Mesenchymal stem cell (in vitro differentiated cells and primary cell): ENCODE measurements at regions not wholly inside any gene's neighbourhood (a gene's known extent, or its start where the extent isn't known, plus 50 kb on each side); places are given as distances from the start of the nearest gene placed in this dataset.
A peak's percentile ranks its signal among the peaks of the same experiment; 100 is the strongest.

Experiments
- DNase-seq: peaks from one replicate; pipeline ENCODE4 v3.0.0-alpha.2; 2013
- H2AFZ ChIP-seq: one replicate; pipeline ENCODE4 v1.6.1; 2013; ENCODE audit warnings: low read depth, mild to moderate bottlenecking, control low read depth, inconsistent platforms, low read length, moderate library complexity
- H2AK5ac ChIP-seq: 2 replicates; pipeline ENCODE4 v1.6.1; 2013; ENCODE audit warnings: low read length, moderate library complexity, mild to moderate bottlenecking, inconsistent platforms; ENCODE audit not compliant: severe bottlenecking
- H2BK120ac ChIP-seq: one replicate; pipeline ENCODE4 v1.6.1; 2013; ENCODE audit warnings: low read depth, mild to moderate bottlenecking, inconsistent platforms, low read length, moderate library complexity
- H2BK12ac ChIP-seq, 2 experiments: one replicate each; pipeline ENCODE4 v1.6.1; 2013; ENCODE audit warnings: inconsistent platforms in 2 of 2, low read length in 2 of 2, mild to moderate bottlenecking in 2 of 2, moderate library complexity in 2 of 2, control low read depth in 1 of 2
- H2BK15ac ChIP-seq: one replicate; pipeline ENCODE4 v1.6.1; 2013; ENCODE audit warnings: mild to moderate bottlenecking, low read depth, inconsistent platforms; ENCODE audit not compliant: poor library complexity, severe bottlenecking
- H2BK5ac ChIP-seq: 2 replicates; pipeline ENCODE4 v1.6.1; 2013; ENCODE audit warnings: low read depth, mild to moderate bottlenecking, low read length, control low read depth, inconsistent platforms; ENCODE audit not compliant: poor library complexity, severe bottlenecking
- H3K14ac ChIP-seq, 2 experiments: one replicate each; pipeline ENCODE4 v1.6.1; 2013; ENCODE audit warnings: inconsistent platforms in 2 of 2, low read length in 2 of 2, control low read depth in 1 of 2, mild to moderate bottlenecking in 1 of 2, moderate library complexity in 1 of 2
- H3K18ac ChIP-seq, 2 experiments: one replicate each; pipeline ENCODE4 v1.6.1; 2013; ENCODE audit warnings: inconsistent platforms in 2 of 2, low read length in 2 of 2, control low read depth in 1 of 2, low read depth in 1 of 2, mild to moderate bottlenecking in 1 of 2
- H3K23ac ChIP-seq, 2 experiments: one replicate each; pipeline ENCODE4 v1.6.1; 2013; ENCODE audit warnings: inconsistent platforms in 2 of 2, low read length in 2 of 2, mild to moderate bottlenecking in 2 of 2, moderate library complexity in 2 of 2, control low read depth in 1 of 2
- H3K27ac ChIP-seq: 2 replicates; pipeline ENCODE4 v1.5.1; 2013; ENCODE audit warnings: mild to moderate bottlenecking, moderate library complexity, low read length, control low read depth, inconsistent platforms; ENCODE audit not compliant: poor library complexity, severe bottlenecking
- H3K27me3 ChIP-seq, 2 experiments: 2 replicates each; pipeline versions ENCODE4 v1.6.1 to v1.7.0; 2013; ENCODE audit warnings: low read length in 2 of 2, mild to moderate bottlenecking in 2 of 2, moderate library complexity in 2 of 2, control low read depth in 1 of 2, inconsistent platforms in 1 of 2; ENCODE audit not compliant: control insufficient read depth in 1 of 2, insufficient read depth in 1 of 2
- H3K36me3 ChIP-seq, 2 experiments: 2 replicates each; pipeline versions ENCODE4 v1.6.1 to v1.7.0; 2013; ENCODE audit warnings: low read length in 2 of 2, control low read depth in 1 of 2, inconsistent platforms in 1 of 2, low read depth in 1 of 2, mild to moderate bottlenecking in 1 of 2; ENCODE audit not compliant: insufficient read depth in 2 of 2, control insufficient read depth in 1 of 2
- H3K4ac ChIP-seq, 2 experiments: one replicate each; pipeline ENCODE4 v1.6.1; 2013; ENCODE audit warnings: inconsistent platforms in 2 of 2, low read length in 2 of 2, mild to moderate bottlenecking in 2 of 2, moderate library complexity in 2 of 2, control low read depth in 1 of 2, low read depth in 1 of 2
- H3K4me1 ChIP-seq: 2 replicates; pipeline ENCODE4 v1.6.1; 2013; ENCODE audit warnings: low read depth, low read length, control low read depth; ENCODE audit not compliant: control insufficient read depth, insufficient read depth
- H3K4me2 ChIP-seq: 2 replicates; pipeline ENCODE4 v1.6.1; 2013; ENCODE audit warnings: low read length, mild to moderate bottlenecking, inconsistent platforms; ENCODE audit not compliant: poor library complexity, severe bottlenecking
- H3K4me3 ChIP-seq, 2 experiments: 2 replicates each; pipeline versions ENCODE4 v1.5.1 to v1.7.0; 2013; ENCODE audit warnings: low read length in 2 of 2, mild to moderate bottlenecking in 2 of 2, control low read depth in 1 of 2, low read depth in 1 of 2; ENCODE audit not compliant: insufficient read depth in 1 of 2
- H3K79me1 ChIP-seq: replicated peaks from 2 replicates; pipeline ENCODE4 v1.6.1; 2013; ENCODE audit warnings: mild to moderate bottlenecking, control low read depth, low read length, inconsistent platforms; ENCODE audit not compliant: poor library complexity, severe bottlenecking
- H3K9ac ChIP-seq: 2 replicates; pipeline ENCODE4 v1.7.0; 2013; ENCODE audit warnings: mild to moderate bottlenecking, low read length, moderate library complexity
- H3K9me3 ChIP-seq: 2 replicates; pipeline ENCODE4 v1.7.0; 2013; ENCODE audit warnings: mild to moderate bottlenecking, low read length; ENCODE audit not compliant: control insufficient read depth
- H4K8ac ChIP-seq: one replicate; pipeline ENCODE4 v1.6.1; 2013; ENCODE audit warnings: inconsistent platforms, mild to moderate bottlenecking, low read length, moderate library complexity
- H4K91ac ChIP-seq: one replicate; pipeline ENCODE4 v1.6.1; 2013; ENCODE audit warnings: mild to moderate bottlenecking, low read length, inconsistent platforms
- WGBS: methylation state at CpG from one replicate; pipeline ENCODE4 v1.1.7; 2013; ENCODE audit warnings: mixed read lengths; 5-methylcytosine and 5-hydroxymethylcytosine counted together

DNA sequence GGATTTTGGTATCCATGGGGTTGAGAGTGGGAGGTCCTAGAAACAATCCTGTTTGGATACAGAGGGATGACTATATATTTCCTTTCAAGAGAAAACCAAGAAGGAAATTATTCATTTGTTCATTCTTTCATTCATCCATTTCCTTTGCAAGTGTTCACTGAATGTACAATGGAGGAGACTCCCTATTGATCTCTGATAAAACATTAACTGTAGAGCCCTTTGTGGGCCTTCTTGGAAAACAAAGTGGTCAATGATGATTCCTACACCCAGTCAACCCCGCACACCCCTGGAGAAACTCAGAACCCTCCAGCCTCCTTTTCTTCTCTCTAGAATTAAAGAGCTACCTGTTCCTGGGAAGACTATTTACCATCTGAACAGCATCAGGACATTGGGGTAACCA, 247.3 kb downstream of the AUH start:
- no peak overlapping the region for H3K9ac ChIP-seq
- no peak overlapping the region for H4K8ac ChIP-seq
- H3K79me1 ChIP-seq = no peaks in the 10 kb centered on the region
- no peak overlapping the region for H3K4ac ChIP-seq
- H2BK15ac ChIP-seq = no peak overlapping the region
- 97% methylated on average over 1 of the region's 1 CpG for WGBS
- no peak for DNase-seq
- H3K27ac ChIP-seq = no peak overlapping the region
- peaks cover 15% of the 10 kb centered on the region for H3K9me3 ChIP-seq
- no peak overlapping the region for H2AK5ac ChIP-seq
- H2BK12ac ChIP-seq = no peak overlapping the region
- no peak overlapping the region for H3K18ac ChIP-seq
- no peak overlapping the region for H3K23ac ChIP-seq
- no peak overlapping the region for H4K91ac ChIP-seq
- peaks cover 12% of the 10 kb centered on the region for H3K4me1 ChIP-seq
- H2BK5ac ChIP-seq = no peak overlapping the region
- H2AFZ ChIP-seq = no peak overlapping the region
- no peaks in the 10 kb centered on the region for H3K27me3 ChIP-seq
- H3K36me3 ChIP-seq = peaks cover 0 to 4% of the 10 kb centered on the region in 2 experiments
- H3K14ac ChIP-seq = no peak overlapping the region
- H3K4me2 ChIP-seq = no peak overlapping the region
- H3K4me3 ChIP-seq = no peak overlapping the region
- H2BK120ac ChIP-seq = no peak overlapping the region

DNA sequence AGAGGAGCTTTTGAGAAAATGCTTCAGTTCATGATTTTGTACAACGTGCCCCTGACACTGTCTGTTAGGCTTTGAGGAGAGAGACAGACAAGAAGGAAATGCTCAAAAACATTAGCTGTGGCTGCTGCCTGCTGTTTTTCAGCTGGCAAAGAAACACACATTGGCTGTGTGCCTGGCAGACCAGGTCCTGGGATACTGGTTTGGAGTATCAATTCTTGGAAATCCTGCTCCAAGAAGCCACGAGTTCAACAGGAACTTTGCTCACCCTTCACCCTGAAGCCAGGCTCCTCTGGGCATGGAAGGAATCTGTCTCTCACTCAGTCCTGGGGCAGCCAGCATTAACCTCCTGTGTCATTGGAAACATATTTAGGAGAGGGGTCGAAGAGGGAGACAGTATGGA, 245.5 kb downstream of the AUH start:
- Histone ChIP-seq H3K14ac (no peak overlapping the region), H3K4me2 (no peak overlapping the region), H3K4me3 (no peak overlapping the region), H3K4ac (no peak overlapping the region), H3K27ac (no peak overlapping the region), H2BK12ac (no peak overlapping the region), H3K4me1 (peaks cover 12% of the 10 kb centered on the region), H3K18ac (no peak overlapping the region), H2AFZ (no peak overlapping the region), H2BK5ac (no peak overlapping the region), H3K9me3 (peaks cover under 1% of the 10 kb centered on the region), H2AK5ac (no peak overlapping the region), H3K27me3 (no peaks in the 10 kb centered on the region), H3K23ac (no peak overlapping the region), H3K36me3 (peaks cover 0 to 4% of the 10 kb centered on the region in 2 experiments), H2BK15ac (no peak overlapping the region), H3K9ac (peak overlapping the region; percentile 44), H4K8ac (no peak overlapping the region), H2BK120ac (no peak overlapping the region), H4K91ac (no peak overlapping the region), H3K79me1 (no peaks in the 10 kb centered on the region)
- 77% methylated on average over 3 of the region's 3 CpGs for WGBS
- no peak for DNase-seq

DNA sequence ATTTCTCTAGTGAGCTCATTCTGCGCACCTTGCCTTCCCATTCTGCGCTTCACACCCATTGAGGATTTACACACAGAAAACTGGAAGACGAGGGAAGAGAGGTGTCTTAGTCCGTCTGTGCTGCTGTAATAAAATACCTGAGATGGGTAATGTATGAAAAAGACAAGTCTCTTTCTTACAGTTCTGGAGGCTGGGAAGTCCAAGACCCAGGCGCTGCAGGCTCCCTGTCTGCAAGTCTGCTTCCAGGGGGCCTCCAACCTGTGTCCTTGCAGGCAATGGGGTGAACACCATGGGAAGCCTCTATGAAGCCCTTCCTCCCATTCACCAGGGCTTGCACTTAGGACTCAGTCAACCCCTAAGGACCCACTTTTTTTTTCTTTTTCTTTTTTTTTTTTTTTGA, 245.0 kb downstream of the AUH start:
- no peak overlapping the region for H3K18ac ChIP-seq
- no peak overlapping the region for H4K91ac ChIP-seq
- no peak overlapping the region for H3K14ac ChIP-seq
- no peak overlapping the region for H3K4ac ChIP-seq
- H3K36me3 ChIP-seq = peaks cover 0 to 4% of the 10 kb centered on the region in 2 experiments
- H3K4me2 ChIP-seq = no peak overlapping the region
- H2BK120ac ChIP-seq = no peak overlapping the region
- no peak overlapping the region for H4K8ac ChIP-seq
- peaks cover 12% of the 10 kb centered on the region for H3K4me1 ChIP-seq
- no peak overlapping the region for H3K27ac ChIP-seq
- H3K79me1 ChIP-seq = no peaks in the 10 kb centered on the region
- no peak for DNase-seq
- no peak overlapping the region for H2AFZ ChIP-seq
- H3K9me3 ChIP-seq = no peaks in the 10 kb centered on the region
- H2BK12ac ChIP-seq = no peak overlapping the region
- H3K23ac ChIP-seq = no peak overlapping the region
- WGBS = 97% methylated on average over 5 of the region's 5 CpGs
- H2BK15ac ChIP-seq = no peak overlapping the region
- H2BK5ac ChIP-seq = no peak overlapping the region
- H3K4me3 ChIP-seq = no peak overlapping the region
- H3K9ac ChIP-seq = no peak overlapping the region
- H3K27me3 ChIP-seq = no peaks in the 10 kb centered on the region
- H2AK5ac ChIP-seq = no peak overlapping the region

DNA sequence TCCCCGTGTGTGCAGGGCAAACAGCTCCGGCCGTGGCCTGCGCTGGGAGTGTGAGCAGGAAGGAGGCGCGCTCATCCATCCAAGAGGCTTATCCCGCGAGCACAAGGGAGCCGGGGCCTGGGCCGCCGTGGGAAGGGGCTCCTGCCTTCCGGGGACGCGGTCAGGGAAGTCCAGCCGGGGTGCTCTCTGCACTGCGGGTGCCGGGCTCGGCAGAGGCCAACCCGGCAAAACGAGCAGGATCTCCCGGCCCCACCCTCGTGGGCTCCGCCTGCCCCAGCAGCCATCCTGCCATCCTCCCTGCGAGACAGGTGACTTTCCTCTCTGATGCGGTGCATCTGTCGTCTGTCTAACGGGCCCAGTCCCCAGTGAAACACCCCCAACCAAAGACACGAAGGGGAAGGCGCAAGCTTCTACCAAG, 244.2 kb downstream of the AUH start:
- Histone ChIP-seq H3K27me3 (no peaks in the 10 kb centered on the region), H3K23ac (no peak overlapping the region), H3K9me3 (no peaks in the 10 kb centered on the region), H3K4me3 (peak overlapping the region; percentile 19 to 61), H4K91ac (peak overlapping the region; percentile 64), H3K36me3 (peaks cover 0 to 4% of the 10 kb centered on the region in 2 experiments), H4K8ac (peak overlapping the region; percentile 52), H2BK5ac (no peak overlapping the region), H2AFZ (no peak overlapping the region), H3K14ac (no peak overlapping the region), H2BK120ac (no peak overlapping the region), H3K9ac (peak overlapping the region; percentile 89), H3K27ac (no peak overlapping the region), H2BK12ac (peak overlapping the region in 1 of 2 experiments; percentile 87), H3K79me1 (no peaks in the 10 kb centered on the region), H3K4me2 (no peak overlapping the region), H3K4me1 (peaks cover 12% of the 10 kb centered on the region), H2BK15ac (no peak overlapping the region), H3K18ac (peak overlapping the region; percentile 11 to 54), H3K4ac (no peak overlapping the region), H2AK5ac (no peak overlapping the region)
- DNase-seq = no peak
- 97% methylated on average over 27 of the region's 29 CpGs for WGBS
